ENCODE measurements at regions not wholly inside any gene's neighbourhood (a gene's known extent, or its start where the extent isn't known, plus 50 kb on each side); places are given as distances from the start of the nearest gene placed in this dataset.
"Not testable (repeated sequence)": the region's sequence is repeated elsewhere in the genome, so short reads cannot be mapped to it uniquely, and the experiment has no call there.

- H3K36me3 Mint-ChIP-seq (ENCODE audit: low read depth); H3K27ac Mint-ChIP-seq; H3K4me1 Mint-ChIP-seq (ENCODE audit: low read depth); H3K4me3 ChIP-seq (ENCODE audit: low read length); H3K27me3 ChIP-seq (ENCODE audit: control insufficient read depth in 1 of 2, insufficient read depth in 2 of 2, low read length in 2 of 2); H3K9me3 Mint-ChIP-seq; H3K27ac ChIP-seq (ENCODE audit: low read depth in 1 of 2, low read length in 2 of 2); ATAC-seq (ENCODE audit: poor library complexity); H3K4me3 Mint-ChIP-seq; H3K36me3 ChIP-seq (ENCODE audit: insufficient read depth, low read length); H3K4me1 ChIP-seq (ENCODE audit: insufficient read depth, low read length); POLR2A ChIA-PET; H3K27me3 Mint-ChIP-seq; intact Hi-C loops (cut with DNase I, micrococcal nuclease); CTCF ChIA-PET; H3K9me3 ChIP-seq (ENCODE audit: control insufficient read depth in 1 of 2, insufficient read depth in 1 of 2, low read length in 2 of 2): not testable (repeated sequence)
- peak in 10 of 14 experiments; percentile 14 to 71 (median 42) for DNase-seq
- TF ChIP-seq CTCF (IDR thresholded peaks at IDR 0.05), result peak; percentile 13
These were observed 93.3 kb downstream of the POTEC start for GRCh38 chr18:14449995-14450636.

GRCh38 chr18:14449062-14449461 lies 94.3 kb downstream of the POTEC start:
- H3K36me3 ChIP-seq (ENCODE audit: insufficient read depth, low read length); H3K27me3 ChIP-seq (ENCODE audit: control insufficient read depth in 1 of 2, insufficient read depth in 2 of 2, low read length in 2 of 2); intact Hi-C loops (cut with DNase I, micrococcal nuclease); H3K27me3 Mint-ChIP-seq; H3K4me1 Mint-ChIP-seq (ENCODE audit: low read depth); H3K27ac ChIP-seq (ENCODE audit: low read depth in 1 of 2, low read length in 2 of 2); H3K27ac Mint-ChIP-seq; H3K9me3 ChIP-seq (ENCODE audit: control insufficient read depth in 1 of 2, insufficient read depth in 1 of 2, low read length in 2 of 2); DNase-seq; H3K9me3 Mint-ChIP-seq; ATAC-seq (ENCODE audit: poor library complexity); H3K4me3 Mint-ChIP-seq; CTCF ChIA-PET; H3K4me1 ChIP-seq (ENCODE audit: insufficient read depth, low read length); H3K36me3 Mint-ChIP-seq (ENCODE audit: low read depth); H3K4me3 ChIP-seq (ENCODE audit: low read length); POLR2A ChIA-PET: not testable (repeated sequence)

GRCh38 chr18:14447715-14448114 lies 95.7 kb downstream of the POTEC start:
- H3K27me3 ChIP-seq (ENCODE audit: control insufficient read depth in 1 of 2, insufficient read depth in 2 of 2, low read length in 2 of 2); ATAC-seq (ENCODE audit: poor library complexity); H3K9me3 Mint-ChIP-seq; intact Hi-C loops (cut with DNase I, micrococcal nuclease); POLR2A ChIA-PET; DNase-seq; H3K27me3 Mint-ChIP-seq; H3K36me3 Mint-ChIP-seq (ENCODE audit: low read depth); H3K9me3 ChIP-seq (ENCODE audit: control insufficient read depth in 1 of 2, insufficient read depth in 1 of 2, low read length in 2 of 2); H3K4me3 ChIP-seq (ENCODE audit: low read length); H3K4me1 Mint-ChIP-seq (ENCODE audit: low read depth); H3K27ac ChIP-seq (ENCODE audit: low read depth in 1 of 2, low read length in 2 of 2); H3K4me1 ChIP-seq (ENCODE audit: insufficient read depth, low read length); H3K36me3 ChIP-seq (ENCODE audit: insufficient read depth, low read length); CTCF ChIA-PET; H3K27ac Mint-ChIP-seq: not testable (repeated sequence)
- H3K4me3 Mint-ChIP-seq, result peak overlapping the region; percentile 31

- H3K27me3 Mint-ChIP-seq; H3K4me1 Mint-ChIP-seq (ENCODE audit: low read depth): not testable (repeated sequence)
These were observed 107.9 kb downstream of the POTEC start for GRCh38 chr18:14435460-14435859.

DNA sequence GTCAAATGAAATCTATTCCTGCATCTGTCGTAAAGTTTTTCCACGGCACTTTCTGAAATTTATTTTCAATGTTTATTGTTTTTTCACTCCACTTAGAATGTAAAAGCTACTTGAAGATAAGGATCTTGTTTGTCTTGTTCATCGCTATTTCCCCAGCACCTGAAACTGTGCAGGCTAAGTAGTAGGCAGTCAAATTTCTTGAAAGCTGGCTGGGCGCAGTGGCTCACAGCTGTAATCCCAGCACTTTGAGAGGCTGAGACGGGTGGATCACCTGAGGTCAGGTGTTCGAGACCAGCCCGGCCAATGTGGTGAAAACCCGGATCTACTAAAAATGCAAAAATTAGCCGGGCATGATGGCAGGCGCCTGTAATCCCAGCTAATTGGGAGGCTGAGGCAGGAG lies 111.0 kb downstream of the POTEC start:
- H3K9me3 Mint-ChIP-seq; CTCF ChIA-PET; H3K27me3 ChIP-seq (ENCODE audit: control insufficient read depth in 1 of 2, insufficient read depth in 2 of 2, low read length in 2 of 2); H3K4me3 ChIP-seq (ENCODE audit: low read length); POLR2A ChIA-PET; DNase-seq; H3K27ac ChIP-seq (ENCODE audit: low read depth in 1 of 2, low read length in 2 of 2); ATAC-seq (ENCODE audit: poor library complexity); H3K36me3 Mint-ChIP-seq (ENCODE audit: low read depth); H3K9me3 ChIP-seq (ENCODE audit: control insufficient read depth in 1 of 2, insufficient read depth in 1 of 2, low read length in 2 of 2); H3K36me3 ChIP-seq (ENCODE audit: insufficient read depth, low read length); H3K4me3 Mint-ChIP-seq; H3K27ac Mint-ChIP-seq; intact Hi-C loops (cut with DNase I, micrococcal nuclease); H3K4me1 Mint-ChIP-seq (ENCODE audit: low read depth); H3K27me3 Mint-ChIP-seq; H3K4me1 ChIP-seq (ENCODE audit: insufficient read depth, low read length): not testable (repeated sequence)

More at GRCh38 chr18:14435460-14435859, 107.9 kb downstream of the POTEC start:
- ATAC-seq (ENCODE audit: poor library complexity); H3K36me3 Mint-ChIP-seq (ENCODE audit: low read depth); H3K4me3 ChIP-seq (ENCODE audit: low read length); H3K9me3 ChIP-seq (ENCODE audit: control insufficient read depth in 1 of 2, insufficient read depth in 1 of 2, low read length in 2 of 2); H3K27ac Mint-ChIP-seq; H3K9me3 Mint-ChIP-seq; H3K27ac ChIP-seq (ENCODE audit: low read depth in 1 of 2, low read length in 2 of 2); intact Hi-C loops (cut with DNase I, micrococcal nuclease); H3K4me3 Mint-ChIP-seq; CTCF ChIA-PET; POLR2A ChIA-PET; H3K4me1 ChIP-seq (ENCODE audit: insufficient read depth, low read length); DNase-seq; H3K36me3 ChIP-seq (ENCODE audit: insufficient read depth, low read length); H3K27me3 ChIP-seq (ENCODE audit: control insufficient read depth in 1 of 2, insufficient read depth in 2 of 2, low read length in 2 of 2): not testable (repeated sequence)

DNA sequence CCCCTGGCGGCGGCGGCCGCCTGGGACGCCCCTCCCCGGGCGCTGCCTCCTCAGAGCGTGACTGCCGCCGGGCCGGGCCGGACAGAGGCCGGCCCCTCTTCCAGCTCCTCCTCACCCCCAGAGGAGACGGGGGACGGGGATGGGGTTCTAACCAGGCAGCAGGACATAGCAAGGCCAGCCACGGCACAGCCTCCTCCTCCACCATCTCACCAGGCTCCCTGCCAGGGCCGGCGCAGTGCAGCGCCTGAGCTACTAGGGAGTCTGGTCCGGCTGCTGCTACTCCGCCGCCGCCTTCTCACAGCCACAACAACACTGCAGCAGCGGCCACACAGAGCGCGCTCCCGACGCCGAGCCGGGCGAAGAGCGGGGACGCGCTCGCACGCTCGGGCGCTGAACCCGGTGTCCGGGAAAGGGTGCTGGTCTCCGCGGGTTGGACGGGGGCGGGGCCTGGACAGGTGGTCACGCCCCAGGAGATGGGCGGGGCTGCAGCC lies 112.3 kb downstream of the POTEC start:
- H3K36me3 ChIP-seq (ENCODE audit: insufficient read depth, low read length); H3K27me3 ChIP-seq (ENCODE audit: control insufficient read depth in 1 of 2, insufficient read depth in 2 of 2, low read length in 2 of 2); ATAC-seq (ENCODE audit: poor library complexity); H3K9me3 Mint-ChIP-seq; POLR2A ChIA-PET; H3K27ac ChIP-seq (ENCODE audit: low read depth in 1 of 2, low read length in 2 of 2); H3K4me1 ChIP-seq (ENCODE audit: insufficient read depth, low read length); intact Hi-C loops (cut with DNase I, micrococcal nuclease); H3K4me1 Mint-ChIP-seq (ENCODE audit: low read depth); H3K36me3 Mint-ChIP-seq (ENCODE audit: low read depth); CTCF ChIA-PET; H3K27me3 Mint-ChIP-seq; H3K27ac Mint-ChIP-seq; H3K9me3 ChIP-seq (ENCODE audit: control insufficient read depth in 1 of 2, insufficient read depth in 1 of 2, low read length in 2 of 2): not testable (repeated sequence)
- H3K4me3 Mint-ChIP-seq, result peak overlapping the region; percentile 87
- peak; percentile 16 to 79 (median 55) for DNase-seq
- H3K4me3 ChIP-seq (ENCODE audit: low read length), result peak overlapping the region; percentile 63

Measured in CD4-positive, alpha-beta T cell (primary cell).